ENCODE measurements at regions not wholly inside any gene's neighbourhood (a gene's known extent, or its start where the extent isn't known, plus 50 kb on each side); places are given as distances from the start of the nearest gene placed in this dataset.
"Not testable (repeated sequence)": the region's sequence is repeated elsewhere in the genome, so short reads cannot be mapped to it uniquely, and the experiment has no call there.

DNA sequence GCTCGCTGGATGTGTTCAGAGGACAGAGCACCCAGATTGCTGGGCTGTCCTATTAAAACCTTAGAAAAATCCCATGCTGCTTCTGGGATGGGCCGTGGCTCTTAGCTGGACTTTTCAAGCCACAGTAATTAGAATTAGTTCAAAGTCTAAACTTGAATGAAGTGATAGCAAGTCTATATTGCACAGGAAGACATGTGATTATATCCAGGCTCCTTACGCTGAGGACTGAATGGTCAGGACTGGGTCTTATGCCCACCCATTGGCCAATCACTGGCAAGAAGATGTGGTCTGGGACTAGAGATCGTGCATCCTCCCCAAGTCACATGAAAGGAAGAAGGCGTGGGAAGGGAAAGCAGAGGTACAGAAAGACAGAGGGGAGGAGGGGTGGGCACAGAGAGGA is 227.6 kb downstream of the FAM43A start:
- Histone ChIP-seq H3K9me2 (replicated peaks; ENCODE audit: control insufficient read depth, low read length) (no peaks in the 10 kb centered on the region), H3K27me3 (ENCODE audit: control insufficient read depth, low read length) (peaks cover 10% of the 10 kb centered on the region), H3K36me3 (ENCODE audit: control insufficient read depth, low read length) (no peaks in the 10 kb centered on the region), H3K9me3 (ENCODE audit: control insufficient read depth, insufficient read depth, low read length) (no peaks in the 10 kb centered on the region), H3K27ac (ENCODE audit: low read depth, low read length) (no peak overlapping the region), H3K4me3 (ENCODE audit: low read length) (no peak overlapping the region), H3F3A (ENCODE audit: control insufficient read depth, insufficient read depth) (no peaks in the 10 kb centered on the region), H3K4me2 (ENCODE audit: low read length) (no peak overlapping the region), H4K20me1 (ENCODE audit: control insufficient read depth, insufficient read depth, low read depth, low read length) (no peaks in the 10 kb centered on the region), H3K4me1 (ENCODE audit: control insufficient read depth, low read length) (no peaks in the 10 kb centered on the region), H3K79me2 (ENCODE audit: control insufficient read depth, low read length) (no peaks in the 10 kb centered on the region)
- TF ChIP-seq, protein P1, sequence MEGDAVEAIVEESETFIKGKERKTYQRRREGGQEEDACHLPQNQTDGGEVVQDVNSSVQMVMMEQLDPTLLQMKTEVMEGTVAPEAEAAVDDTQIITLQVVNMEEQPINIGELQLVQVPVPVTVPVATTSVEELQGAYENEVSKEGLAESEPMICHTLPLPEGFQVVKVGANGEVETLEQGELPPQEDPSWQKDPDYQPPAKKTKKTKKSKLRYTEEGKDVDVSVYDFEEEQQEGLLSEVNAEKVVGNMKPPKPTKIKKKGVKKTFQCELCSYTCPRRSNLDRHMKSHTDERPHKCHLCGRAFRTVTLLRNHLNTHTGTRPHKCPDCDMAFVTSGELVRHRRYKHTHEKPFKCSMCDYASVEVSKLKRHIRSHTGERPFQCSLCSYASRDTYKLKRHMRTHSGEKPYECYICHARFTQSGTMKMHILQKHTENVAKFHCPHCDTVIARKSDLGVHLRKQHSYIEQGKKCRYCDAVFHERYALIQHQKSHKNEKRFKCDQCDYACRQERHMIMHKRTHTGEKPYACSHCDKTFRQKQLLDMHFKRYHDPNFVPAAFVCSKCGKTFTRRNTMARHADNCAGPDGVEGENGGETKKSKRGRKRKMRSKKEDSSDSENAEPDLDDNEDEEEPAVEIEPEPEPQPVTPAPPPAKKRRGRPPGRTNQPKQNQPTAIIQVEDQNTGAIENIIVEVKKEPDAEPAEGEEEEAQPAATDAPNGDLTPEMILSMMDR (IDR thresholded peaks at IDR 0.05; ENCODE audit: low read depth, low read length, poor library complexity, severe bottlenecking), result no peak
- no peak for TF ChIP-seq EZH2phosphoT487 (IDR thresholded peaks at IDR 0.05; ENCODE audit: borderline replicate concordance, low read length)

DNA sequence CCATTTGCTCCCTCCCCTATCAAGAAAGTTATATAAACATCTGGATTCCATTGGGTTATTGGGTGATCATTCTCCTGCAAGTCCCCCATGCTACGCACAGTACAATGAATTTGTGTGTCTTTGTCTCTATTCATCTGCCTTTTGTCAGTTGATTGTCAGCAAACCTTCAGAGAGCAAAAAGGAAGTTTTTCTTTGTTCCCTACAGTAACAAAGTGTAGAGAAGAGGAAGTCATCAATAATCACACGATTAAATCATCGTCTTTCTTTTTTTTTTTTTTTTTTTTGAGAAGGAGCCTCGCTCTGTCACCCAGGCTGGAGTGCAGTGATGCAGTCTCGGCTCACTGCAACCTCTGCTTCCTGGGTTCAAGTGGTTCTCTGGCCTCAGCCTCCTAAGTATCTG is 239.2 kb downstream of the FAM43A start:
- not testable (repeated sequence) for H3K4me3 ChIP-seq (ENCODE audit: low read length); H3K9me3 ChIP-seq (ENCODE audit: control insufficient read depth, insufficient read depth, low read length); H4K20me1 ChIP-seq (ENCODE audit: control insufficient read depth, insufficient read depth, low read depth, low read length); H3K36me3 ChIP-seq (ENCODE audit: control insufficient read depth, low read length); H3K79me2 ChIP-seq (ENCODE audit: control insufficient read depth, low read length); H3K9me2 ChIP-seq (replicated peaks; ENCODE audit: control insufficient read depth, low read length); H3K4me1 ChIP-seq (ENCODE audit: control insufficient read depth, low read length); H3K4me2 ChIP-seq (ENCODE audit: low read length); H3F3A ChIP-seq (ENCODE audit: control insufficient read depth, insufficient read depth); H3K27ac ChIP-seq (ENCODE audit: low read depth, low read length)
- H3K27me3 ChIP-seq (ENCODE audit: control insufficient read depth, low read length), result peaks cover 19% of the 10 kb centered on the region

DNA sequence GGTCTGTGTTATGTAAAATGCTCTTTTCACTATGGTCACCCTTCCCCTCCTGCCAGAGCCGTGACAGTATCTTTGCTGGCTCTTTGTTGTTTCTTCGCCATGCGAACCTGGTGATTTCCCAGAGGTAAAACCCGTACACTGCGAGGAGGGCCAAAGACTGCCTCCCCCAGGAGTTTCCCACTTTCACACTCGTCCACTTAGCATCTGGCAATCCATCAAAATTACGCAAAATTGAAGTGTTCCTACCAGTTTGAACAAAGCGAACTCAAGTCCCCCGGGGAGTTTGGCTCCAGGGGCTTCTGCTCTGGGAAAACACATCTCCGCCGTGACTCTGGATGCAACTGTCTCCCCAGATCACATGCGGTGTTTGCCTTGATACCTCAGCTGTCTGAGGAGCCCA is 239.9 kb downstream of the FAM43A start:
- H3K27me3 ChIP-seq (ENCODE audit: control insufficient read depth, low read length), result peaks cover 19% of the 10 kb centered on the region
- no peak overlapping the region for H3K4me2 ChIP-seq (ENCODE audit: low read length)
- H3F3A ChIP-seq (ENCODE audit: control insufficient read depth, insufficient read depth), result no peaks in the 10 kb centered on the region
- no peak overlapping the region for H3K27ac ChIP-seq (ENCODE audit: low read depth, low read length)
- no peaks in the 10 kb centered on the region for H3K36me3 ChIP-seq (ENCODE audit: control insufficient read depth, low read length)
- H3K4me1 ChIP-seq (ENCODE audit: control insufficient read depth, low read length), result no peaks in the 10 kb centered on the region
- H3K79me2 ChIP-seq (ENCODE audit: control insufficient read depth, low read length), result no peaks in the 10 kb centered on the region
- H3K9me3 ChIP-seq (ENCODE audit: control insufficient read depth, insufficient read depth, low read length), result no peaks in the 10 kb centered on the region
- no peak overlapping the region for H3K4me3 ChIP-seq (ENCODE audit: low read length)
- TF ChIP-seq, protein P1 (IDR thresholded peaks at IDR 0.05; ENCODE audit: low read depth, low read length, poor library complexity, severe bottlenecking), result no peak
- no peak for TF ChIP-seq EZH2phosphoT487 (IDR thresholded peaks at IDR 0.05; ENCODE audit: borderline replicate concordance, low read length)
- H3K9me2 ChIP-seq (replicated peaks; ENCODE audit: control insufficient read depth, low read length), result no peaks in the 10 kb centered on the region
- no peaks in the 10 kb centered on the region for H4K20me1 ChIP-seq (ENCODE audit: control insufficient read depth, insufficient read depth, low read depth, low read length)

DNA sequence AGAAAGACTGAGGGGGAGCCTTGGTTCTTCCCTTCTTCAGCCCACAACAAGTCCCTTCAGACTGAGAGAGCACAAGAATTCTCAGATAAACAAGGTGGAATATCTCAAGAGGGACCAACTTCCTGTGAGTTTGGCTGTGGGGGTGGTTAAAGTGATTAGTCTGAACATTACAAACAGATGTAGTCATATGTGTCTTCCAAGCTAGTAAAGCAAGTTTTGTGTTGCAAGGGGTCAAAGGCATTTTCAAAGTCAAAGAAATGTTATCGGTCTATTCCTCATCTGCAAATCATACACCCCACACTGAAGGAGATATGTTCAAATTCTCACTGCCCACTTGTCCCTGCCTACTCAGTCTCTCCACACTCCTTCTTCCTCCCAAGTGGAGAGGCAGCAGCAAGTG is 242.5 kb downstream of the FAM43A start:
- Histone ChIP-seq H3K79me2 (ENCODE audit: control insufficient read depth, low read length) (no peaks in the 10 kb centered on the region), H3K36me3 (ENCODE audit: control insufficient read depth, low read length) (no peaks in the 10 kb centered on the region), H3K9me3 (ENCODE audit: control insufficient read depth, insufficient read depth, low read length) (no peaks in the 10 kb centered on the region), H3K4me3 (ENCODE audit: low read length) (no peak overlapping the region), H3K27ac (ENCODE audit: low read depth, low read length) (no peak overlapping the region), H3K4me2 (ENCODE audit: low read length) (no peak overlapping the region), H3F3A (ENCODE audit: control insufficient read depth, insufficient read depth) (no peaks in the 10 kb centered on the region), H3K9me2 (replicated peaks; ENCODE audit: control insufficient read depth, low read length) (no peaks in the 10 kb centered on the region), H3K4me1 (ENCODE audit: control insufficient read depth, low read length) (no peaks in the 10 kb centered on the region), H3K27me3 (ENCODE audit: control insufficient read depth, low read length) (peaks cover 34% of the 10 kb centered on the region), H4K20me1 (ENCODE audit: control insufficient read depth, insufficient read depth, low read depth, low read length) (no peaks in the 10 kb centered on the region)
- TF ChIP-seq, protein P1 (IDR thresholded peaks at IDR 0.05; ENCODE audit: low read depth, low read length, poor library complexity, severe bottlenecking), result no peak
- TF ChIP-seq EZH2phosphoT487 (IDR thresholded peaks at IDR 0.05; ENCODE audit: borderline replicate concordance, low read length), result no peak

Measured in DOHH2 (cell line).